WTC11 (cell line): ENCODE measurements at regions not wholly inside any gene's neighbourhood (a gene's known extent, or its start where the extent isn't known, plus 50 kb on each side); places are given as distances from the start of the nearest gene placed in this dataset.

Experiments used
- FOXK1 ChIP-seq: sonication (generic); formaldehyde crosslinking; IDR thresholded peaks from 2 replicates; pipeline ENCODE4 v1.8.0; 2022; ENCODE audit warnings: mild to moderate bottlenecking, moderate library complexity, missing genetic modification reagents
- FOXP1 ChIP-seq: sonication (generic); formaldehyde crosslinking; IDR thresholded peaks from 2 replicates; pipeline ENCODE4 v1.8.0; 2022; ENCODE audit warnings: missing genetic modification reagents, mild to moderate bottlenecking, moderate library complexity, borderline replicate concordance
- NR3C1 ChIP-seq: sonication (generic); formaldehyde crosslinking; conservative IDR thresholded peaks from 2 replicates; pipeline ENCODE4 v1.8.1; 2023; ENCODE audit warnings: low read depth, mild to moderate bottlenecking, missing genetic modification reagents
- TF ChIP-seq, protein P1 (sequence below): fragments of 200-600 bp; IDR thresholded peaks from 2 replicates; pipeline ENCODE4 v1.8.0; 2022; ENCODE audit warnings: antibody characterized with exemption

GRCh38 chr5:123873846-123874245, 361.9 kb downstream of the CSNK1G3 start:
- TF ChIP-seq, protein P1, sequence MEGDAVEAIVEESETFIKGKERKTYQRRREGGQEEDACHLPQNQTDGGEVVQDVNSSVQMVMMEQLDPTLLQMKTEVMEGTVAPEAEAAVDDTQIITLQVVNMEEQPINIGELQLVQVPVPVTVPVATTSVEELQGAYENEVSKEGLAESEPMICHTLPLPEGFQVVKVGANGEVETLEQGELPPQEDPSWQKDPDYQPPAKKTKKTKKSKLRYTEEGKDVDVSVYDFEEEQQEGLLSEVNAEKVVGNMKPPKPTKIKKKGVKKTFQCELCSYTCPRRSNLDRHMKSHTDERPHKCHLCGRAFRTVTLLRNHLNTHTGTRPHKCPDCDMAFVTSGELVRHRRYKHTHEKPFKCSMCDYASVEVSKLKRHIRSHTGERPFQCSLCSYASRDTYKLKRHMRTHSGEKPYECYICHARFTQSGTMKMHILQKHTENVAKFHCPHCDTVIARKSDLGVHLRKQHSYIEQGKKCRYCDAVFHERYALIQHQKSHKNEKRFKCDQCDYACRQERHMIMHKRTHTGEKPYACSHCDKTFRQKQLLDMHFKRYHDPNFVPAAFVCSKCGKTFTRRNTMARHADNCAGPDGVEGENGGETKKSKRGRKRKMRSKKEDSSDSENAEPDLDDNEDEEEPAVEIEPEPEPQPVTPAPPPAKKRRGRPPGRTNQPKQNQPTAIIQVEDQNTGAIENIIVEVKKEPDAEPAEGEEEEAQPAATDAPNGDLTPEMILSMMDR: no peak
- TF ChIP-seq FOXK1 (CRISPR knock-in tag): no peak
- TF ChIP-seq FOXP1 (CRISPR knock-in tag): no peak
- no peak for TF ChIP-seq NR3C1 (CRISPR knock-in tag)
